Neural progenitor cell (in vitro differentiated cells): ENCODE measurements at regions not wholly inside any gene's neighbourhood (a gene's known extent, or its start where the extent isn't known, plus 50 kb on each side); places are given as distances from the start of the nearest gene placed in this dataset.
A peak's percentile ranks its signal among the peaks of the same experiment; 100 is the strongest.

Experiments
- DNase-seq: peaks from one replicate; pipeline ENCODE4 v3.0.0-alpha.2; 2016; ENCODE audit warnings: low spot score
- H2AFZ ChIP-seq: fragments of 200-600 bp; sonication (generic); replicated peaks from 2 replicates; pipeline ENCODE4 v1.6.1; 2016; ENCODE audit warnings: antibody characterized with exemption
- H3F3A ChIP-seq: fragments of 200-600 bp; sonication (generic); 2 replicates; pipeline ENCODE4 v1.6.1; 2016; ENCODE audit warnings: antibody characterized with exemption, low read depth
- H3K27ac ChIP-seq: fragments of 200-600 bp; sonication (generic); 2 replicates; pipeline ENCODE4 v1.5.1; 2016; ENCODE audit warnings: mild to moderate bottlenecking
- H3K27me3 ChIP-seq: fragments of 200-600 bp; sonication (generic); 2 replicates; pipeline ENCODE4 v1.6.1; 2016; ENCODE audit warnings: mild to moderate bottlenecking, moderate library complexity
- H3K36me3 ChIP-seq: fragments of 200-600 bp; sonication (generic); 2 replicates; pipeline ENCODE4 v1.5.1; 2016
- H3K4me1 ChIP-seq: fragments of 200-600 bp; sonication (generic); 2 replicates; pipeline ENCODE4 v1.6.1; 2016; ENCODE audit warnings: mixed run types
- H3K4me2 ChIP-seq: fragments of 200-600 bp; sonication (generic); 2 replicates; pipeline ENCODE4 v1.6.1; 2016
- H3K4me3 ChIP-seq: fragments of 200-600 bp; sonication (generic); 2 replicates; pipeline ENCODE4 v1.5.1; 2016
- H3K79me2 ChIP-seq: fragments of 200-600 bp; sonication (generic); 2 replicates; pipeline ENCODE4 v1.6.1; 2016; ENCODE audit warnings: low read depth
- H3K9ac ChIP-seq: fragments of 200-600 bp; sonication (generic); 2 replicates; pipeline ENCODE4 v1.6.1; 2016
- H3K9me3 ChIP-seq: fragments of 200-600 bp; sonication (generic); 2 replicates; pipeline ENCODE4 v1.5.1; 2016; ENCODE audit warnings: low read depth
- H4K20me1 ChIP-seq: fragments of 200-600 bp; sonication (generic); 2 replicates; pipeline ENCODE4 v1.6.1; 2016; ENCODE audit warnings: low read depth
- H3K27ac Mint-ChIP-seq: 3 replicates; pipeline ENCODE4 v1.8.0; 2021; ENCODE audit warnings: mixed read lengths
- H3K27me3 Mint-ChIP-seq: 2 replicates; pipeline ENCODE4 v1.8.0; 2022; ENCODE audit warnings: low read depth, mild to moderate bottlenecking, inconsistent platforms, moderate library complexity, mixed read lengths; ENCODE audit not compliant: insufficient read depth
- H3K36me3 Mint-ChIP-seq: 3 replicates; pipeline ENCODE4 v1.8.0; 2021; ENCODE audit warnings: mixed read lengths
- H3K4me1 Mint-ChIP-seq: 3 replicates; pipeline ENCODE4 v1.8.0; 2021; ENCODE audit warnings: mixed read lengths
- H3K4me3 Mint-ChIP-seq: 3 replicates; pipeline ENCODE4 v1.8.0; 2021; ENCODE audit warnings: mild to moderate bottlenecking, moderate library complexity, mixed read lengths
- H3K9me3 Mint-ChIP-seq: 3 replicates; pipeline ENCODE4 v1.8.0; 2020; ENCODE audit warnings: mixed read lengths
- CTCF ChIP-seq: fragments of 200-600 bp; sonication (generic); IDR thresholded peaks from 2 replicates; pipeline ENCODE4 v1.5.1; 2017; ENCODE audit warnings: antibody characterized with exemption, mild to moderate bottlenecking
- EZH2 ChIP-seq: fragments of 200-600 bp; sonication (generic); IDR thresholded peaks from 2 replicates; pipeline ENCODE4 v1.6.1; 2017; ENCODE audit warnings: antibody characterized with exemption, mild to moderate bottlenecking, moderate library complexity
- EZH2phosphoT487 ChIP-seq: fragments of 200-600 bp; sonication (generic); IDR thresholded peaks from 2 replicates; pipeline ENCODE4 v1.6.1; 2017; ENCODE audit warnings: antibody characterized with exemption

GRCh38 chr1:73676186-73676585, 521.8 kb downstream of the LRRIQ3 start:
- Histone ChIP-seq H3K79me2 (no peaks in the 10 kb centered on the region), H3K27ac (no peak overlapping the region)

GRCh38 chr1:73674945-73675561, 522.9 kb downstream of the LRRIQ3 start:
- Mint-ChIP-seq H3K4me1 (no peaks in the 10 kb centered on the region), H3K9me3 (no peaks in the 10 kb centered on the region), H3K27ac (no peak overlapping the region), H3K27me3 (no peaks in the 10 kb centered on the region), H3K36me3 (no peaks in the 10 kb centered on the region), H3K4me3 (no peak overlapping the region)
- Histone ChIP-seq H3K27ac (no peak overlapping the region), H3K79me2 (no peaks in the 10 kb centered on the region), H3F3A (peaks cover 5% of the 10 kb centered on the region), H3K4me1 (peaks cover 11% of the 10 kb centered on the region), H3K36me3 (no peaks in the 10 kb centered on the region), H3K9me3 (no peaks in the 10 kb centered on the region), H3K27me3 (no peaks in the 10 kb centered on the region), H4K20me1 (no peaks in the 10 kb centered on the region), H3K4me3 (no peak overlapping the region), H3K4me2 (no peak overlapping the region), H2AFZ (no peak overlapping the region), H3K9ac (no peak overlapping the region)
- DNase-seq, result peak; percentile 17
- TF ChIP-seq EZH2, result no peak
- peak; percentile 69 for TF ChIP-seq CTCF
- TF ChIP-seq EZH2phosphoT487, result no peak

More at GRCh38 chr1:73676186-73676585, 521.8 kb downstream of the LRRIQ3 start:
- H3K4me1 Mint-ChIP-seq, result no peaks in the 10 kb centered on the region
- no peaks in the 10 kb centered on the region for H3K27me3 Mint-ChIP-seq
- Histone ChIP-seq H3F3A (peaks cover 5% of the 10 kb centered on the region), H3K4me1 (peaks cover 11% of the 10 kb centered on the region), H3K4me2 (no peak overlapping the region), H3K27me3 (no peaks in the 10 kb centered on the region), H2AFZ (no peak overlapping the region), H3K9ac (no peak overlapping the region), H3K4me3 (no peak overlapping the region), H3K36me3 (no peaks in the 10 kb centered on the region), H4K20me1 (no peaks in the 10 kb centered on the region), H3K9me3 (no peaks in the 10 kb centered on the region)
- H3K27ac Mint-ChIP-seq, result no peak overlapping the region
- no peak for TF ChIP-seq CTCF
- TF ChIP-seq EZH2phosphoT487, result no peak
- TF ChIP-seq EZH2, result no peak
- H3K4me3 Mint-ChIP-seq, result no peak overlapping the region
- no peak for DNase-seq
- no peaks in the 10 kb centered on the region for H3K36me3 Mint-ChIP-seq
- no peaks in the 10 kb centered on the region for H3K9me3 Mint-ChIP-seq

GRCh38 chr1:73673971-73674370, 524.0 kb downstream of the LRRIQ3 start:
- H3K9me3 Mint-ChIP-seq, result peaks cover 3% of the 10 kb centered on the region
- peaks cover 2% of the 10 kb centered on the region for H3K27me3 Mint-ChIP-seq
- H3K4me3 Mint-ChIP-seq, result no peak overlapping the region
- peaks cover 11% of the 10 kb centered on the region for H3K4me1 ChIP-seq
- H3K79me2 ChIP-seq, result no peaks in the 10 kb centered on the region
- no peaks in the 10 kb centered on the region for H3K9me3 ChIP-seq
- DNase-seq, result peak; percentile 32
- H3K36me3 ChIP-seq, result no peaks in the 10 kb centered on the region
- peak overlapping the region; percentile 40 for H2AFZ ChIP-seq
- H3K4me2 ChIP-seq, result peak overlapping the region; percentile 52
- no peaks in the 10 kb centered on the region for H3K27me3 ChIP-seq
- no peaks in the 10 kb centered on the region for H3K4me1 Mint-ChIP-seq
- H3K27ac Mint-ChIP-seq, result no peak overlapping the region
- H3F3A ChIP-seq, result peaks cover 5% of the 10 kb centered on the region
- H3K4me3 ChIP-seq, result no peak overlapping the region
- TF ChIP-seq CTCF, result no peak
- TF ChIP-seq EZH2, result no peak
- TF ChIP-seq EZH2phosphoT487, result no peak
- H3K9ac ChIP-seq, result no peak overlapping the region
- H3K36me3 Mint-ChIP-seq, result no peaks in the 10 kb centered on the region
- peak overlapping the region; percentile 66 for H3K27ac ChIP-seq
- H4K20me1 ChIP-seq, result no peaks in the 10 kb centered on the region
